Chondrocyte (in vitro differentiated cells): ENCODE measurements at regions not wholly inside any gene's neighbourhood (a gene's known extent, or its start where the extent isn't known, plus 50 kb on each side); places are given as distances from the start of the nearest gene placed in this dataset.

ENCODE experiments used
- DNase-seq: peaks from one replicate; pipeline ENCODE4 v3.0.0; 2021; ENCODE audit warnings: mixed read lengths, low spot score
- H3K27ac Mint-ChIP-seq: one replicate; pipeline ENCODE4 v1.8.0; 2021; ENCODE audit warnings: mild to moderate bottlenecking, moderate library complexity, mixed read lengths; ENCODE audit not compliant: unreplicated experiment
- H3K27me3 Mint-ChIP-seq: 2 replicates; pipeline ENCODE4 v1.8.0; 2021; ENCODE audit warnings: low read depth, mixed read lengths
- H3K36me3 Mint-ChIP-seq: 2 replicates; pipeline ENCODE4 v1.8.0; 2021; ENCODE audit warnings: low read depth, mixed read lengths
- H3K4me1 Mint-ChIP-seq: 2 replicates; pipeline ENCODE4 v1.8.0; 2021; ENCODE audit warnings: low read depth, mild to moderate bottlenecking, mixed read lengths
- H3K4me3 Mint-ChIP-seq: one replicate; pipeline ENCODE4 v1.8.0; 2021; ENCODE audit warnings: mild to moderate bottlenecking, moderate library complexity, mixed read lengths; ENCODE audit not compliant: unreplicated experiment
- H3K9me3 Mint-ChIP-seq: 2 replicates; pipeline ENCODE4 v1.8.0; 2021; ENCODE audit warnings: low read depth, mixed read lengths
- CTCF ChIP-seq: fragments of 200-600 bp; sonication (generic); IDR thresholded peaks from 2 replicates; pipeline ENCODE4 v1.5.0; 2021; ENCODE audit warnings: antibody characterized with exemption, mild to moderate bottlenecking, moderate library complexity

- Mint-ChIP-seq H3K27me3 (peaks cover 4% of the 10 kb centered on the region), H3K4me1 (no peaks in the 10 kb centered on the region), H3K36me3 (no peaks in the 10 kb centered on the region), H3K27ac (no peak overlapping the region), H3K4me3 (no peak overlapping the region), H3K9me3 (no peaks in the 10 kb centered on the region)
- no peak for TF ChIP-seq CTCF
- DNase-seq: no peak
These were observed 289.9 kb upstream of the SP8 start for GRCh38 chr7:21076574-21076973.

GRCh38 chr7:21077602-21078001 is 290.9 kb upstream of the SP8 start:
- no peaks in the 10 kb centered on the region for H3K4me1 Mint-ChIP-seq
- no peak overlapping the region for H3K4me3 Mint-ChIP-seq
- no peak for DNase-seq
- no peaks in the 10 kb centered on the region for H3K36me3 Mint-ChIP-seq
- H3K9me3 Mint-ChIP-seq: no peaks in the 10 kb centered on the region
- TF ChIP-seq CTCF: no peak
- no peak overlapping the region for H3K27ac Mint-ChIP-seq
- H3K27me3 Mint-ChIP-seq: peaks cover 4% of the 10 kb centered on the region

- Mint-ChIP-seq H3K36me3 (no peaks in the 10 kb centered on the region), H3K4me1 (no peaks in the 10 kb centered on the region), H3K9me3 (no peaks in the 10 kb centered on the region), H3K4me3 (no peak overlapping the region), H3K27me3 (no peaks in the 10 kb centered on the region), H3K27ac (no peak overlapping the region)
- DNase-seq: no peak
- no peak for TF ChIP-seq CTCF
These were observed 297.6 kb upstream of the SP8 start for GRCh38 chr7:21084286-21084685.

GRCh38 chr7:21086688-21087087 is 300.0 kb upstream of the SP8 start:
- Mint-ChIP-seq H3K27ac (no peak overlapping the region), H3K36me3 (no peaks in the 10 kb centered on the region), H3K4me3 (no peak overlapping the region), H3K9me3 (no peaks in the 10 kb centered on the region), H3K27me3 (no peaks in the 10 kb centered on the region), H3K4me1 (no peaks in the 10 kb centered on the region)
- no peak for TF ChIP-seq CTCF
- no peak for DNase-seq

- no peak for DNase-seq
- H3K36me3 Mint-ChIP-seq: no peaks in the 10 kb centered on the region
- no peaks in the 10 kb centered on the region for H3K9me3 Mint-ChIP-seq
- no peak overlapping the region for H3K4me3 Mint-ChIP-seq
- no peak overlapping the region for H3K27ac Mint-ChIP-seq
- H3K27me3 Mint-ChIP-seq: no peaks in the 10 kb centered on the region
- H3K4me1 Mint-ChIP-seq: no peaks in the 10 kb centered on the region
- no peak for TF ChIP-seq CTCF
These were observed 303.0 kb upstream of the SP8 start for GRCh38 chr7:21089653-21090052.
